ENCODE measurements at regions not wholly inside any gene's neighbourhood (a gene's known extent, or its start where the extent isn't known, plus 50 kb on each side); places are given as distances from the start of the nearest gene placed in this dataset.

DNA sequence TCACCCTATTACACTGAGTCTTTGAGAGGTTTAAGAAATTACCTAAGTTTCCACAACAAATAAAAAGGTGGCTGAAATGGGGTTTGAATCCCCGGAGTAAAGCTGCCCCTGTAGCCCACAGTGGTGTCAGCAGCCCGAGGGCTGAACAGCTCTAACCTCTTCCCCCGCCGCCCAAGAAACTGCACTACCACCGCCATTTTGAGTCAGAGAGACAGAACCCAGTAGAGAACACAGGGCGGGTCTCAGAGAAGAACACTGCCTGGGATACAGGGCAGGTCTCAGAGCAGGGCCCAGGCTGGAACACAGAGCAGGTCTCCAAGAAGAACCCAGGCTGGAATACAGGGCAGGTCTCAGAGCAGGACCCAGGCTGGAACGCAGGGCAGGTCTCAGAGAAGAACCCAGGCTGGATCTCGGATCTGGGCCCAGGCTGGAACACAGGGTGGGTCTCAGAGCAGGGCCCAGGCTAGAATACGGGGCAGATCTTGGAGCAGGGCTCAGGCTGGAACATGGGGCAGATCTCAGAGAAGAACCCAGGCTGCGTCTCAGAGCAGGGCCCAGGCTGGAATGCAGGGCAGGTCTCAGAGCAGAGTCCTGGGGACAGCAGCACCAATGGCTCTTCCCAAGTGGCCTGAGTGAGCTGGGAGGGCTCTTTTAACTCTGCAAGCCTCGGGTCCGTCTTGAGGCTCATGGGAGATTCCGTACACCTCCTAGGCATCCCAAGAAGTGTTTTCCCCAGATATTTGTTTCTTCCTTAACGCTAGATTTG is 85.9 kb upstream of the LANCL2 start:
- no peak for ATAC-seq (replicated peaks)
- peaks cover 7% of the 10 kb centered on the region for H3K36me3 Mint-ChIP-seq (ENCODE audit: insufficient read depth)
- no peaks in the 10 kb centered on the region for H3K9me3 Mint-ChIP-seq
- no peak overlapping the region for H3K27ac Mint-ChIP-seq
- peaks cover 4 to 23% of the 10 kb centered on the region in 2 donors for H3K27me3 Mint-ChIP-seq
- H3K4me3 Mint-ChIP-seq, result no peak overlapping the region
- no peak for DNase-seq
- peaks cover 5% of the 10 kb centered on the region in 2 donors for H3K4me1 Mint-ChIP-seq (ENCODE audit: low read depth in 2 of 2)

DNA sequence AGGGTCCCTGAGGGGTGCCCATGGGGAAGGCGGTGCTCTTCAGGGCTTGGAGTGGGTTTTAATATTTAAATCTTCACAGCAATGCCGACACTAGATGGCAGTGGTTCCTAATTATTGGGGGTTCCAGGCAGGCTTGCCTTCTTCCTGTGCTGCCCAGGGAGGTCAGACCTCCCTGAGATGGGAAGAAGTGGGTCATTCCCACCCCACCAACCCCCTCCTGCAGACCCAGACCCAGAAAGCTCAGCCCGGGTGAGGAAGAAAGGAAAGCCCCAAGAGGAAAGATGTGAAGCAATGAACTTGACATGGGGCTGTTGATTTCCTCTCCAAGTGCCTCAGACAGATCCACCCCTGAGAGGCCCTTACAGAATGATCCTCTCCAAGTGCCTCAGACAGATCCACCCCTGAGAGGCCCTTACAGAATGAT is 85.1 kb upstream of the LANCL2 start:
- ATAC-seq (replicated peaks), result peak; percentile 90
- no peak overlapping the region for H3K4me3 Mint-ChIP-seq
- peaks cover 7% of the 10 kb centered on the region for H3K36me3 Mint-ChIP-seq (ENCODE audit: insufficient read depth)
- peaks cover 0 to 16% of the 10 kb centered on the region in 2 donors for H3K27me3 Mint-ChIP-seq
- H3K9me3 Mint-ChIP-seq, result no peaks in the 10 kb centered on the region
- peak overlapping the region; percentile 63 to 66 for H3K27ac Mint-ChIP-seq
- peaks cover 5% of the 10 kb centered on the region in 2 donors for H3K4me1 Mint-ChIP-seq (ENCODE audit: low read depth in 2 of 2)
- DNase-seq, result peak; percentile 68 to 72 (median 68)

DNA sequence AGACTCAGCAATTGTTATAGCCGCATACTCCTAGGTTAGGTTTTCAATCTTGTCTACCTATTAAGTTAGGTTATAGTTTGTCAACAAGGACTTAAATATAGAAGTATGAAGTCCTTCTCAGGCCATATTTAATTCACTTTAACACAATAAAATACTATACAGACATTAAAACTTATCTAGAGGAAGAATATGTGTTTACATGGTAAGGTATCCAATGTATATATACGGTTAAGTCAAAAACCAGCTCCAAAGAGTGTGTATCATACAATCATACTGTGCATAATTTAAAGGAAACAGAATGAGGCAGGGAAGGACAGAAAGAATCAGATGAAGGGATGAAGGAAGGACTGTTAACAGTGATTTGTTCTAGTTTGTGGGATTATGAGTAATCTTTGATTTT is 79.5 kb upstream of the LANCL2 start:
- no peaks in the 10 kb centered on the region for H3K4me1 Mint-ChIP-seq (ENCODE audit: low read depth in 2 of 2)
- ATAC-seq (replicated peaks) (no peak), DNase-seq (no peak)
- no peak overlapping the region for H3K27ac Mint-ChIP-seq
- peaks cover 4% of the 10 kb centered on the region for H3K36me3 Mint-ChIP-seq (ENCODE audit: insufficient read depth)
- H3K4me3 Mint-ChIP-seq, result no peak overlapping the region
- no peaks in the 10 kb centered on the region for H3K27me3 Mint-ChIP-seq
- no peaks in the 10 kb centered on the region for H3K9me3 Mint-ChIP-seq

DNA sequence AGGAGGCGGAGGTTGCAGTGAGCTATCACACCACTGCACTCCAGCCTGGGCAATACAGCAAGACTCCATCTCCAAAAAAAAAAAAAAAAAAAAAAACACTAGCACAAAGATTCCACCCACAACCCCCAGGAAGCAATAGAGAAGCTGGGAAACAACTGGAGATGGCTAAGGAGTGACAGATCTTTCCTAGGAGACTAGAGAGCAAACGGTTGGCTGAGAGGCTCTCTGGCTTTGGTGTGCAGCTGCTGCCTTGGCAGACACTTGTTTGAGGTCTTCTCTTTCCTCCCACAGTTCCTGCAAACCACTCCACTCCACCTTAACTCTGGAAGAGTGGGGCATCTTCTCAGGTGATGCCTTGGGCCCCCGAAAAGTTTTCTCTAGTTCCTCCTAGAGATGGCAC is 78.5 kb upstream of the LANCL2 start:
- no peaks in the 10 kb centered on the region for H3K27me3 Mint-ChIP-seq
- no peak overlapping the region for H3K27ac Mint-ChIP-seq
- H3K4me3 Mint-ChIP-seq, result no peak overlapping the region
- H3K4me1 Mint-ChIP-seq (ENCODE audit: low read depth in 2 of 2), result no peaks in the 10 kb centered on the region
- peaks cover 4% of the 10 kb centered on the region for H3K36me3 Mint-ChIP-seq (ENCODE audit: insufficient read depth)
- H3K9me3 Mint-ChIP-seq, result no peaks in the 10 kb centered on the region
- ATAC-seq (replicated peaks) (no peak), DNase-seq (no peak)

DNA sequence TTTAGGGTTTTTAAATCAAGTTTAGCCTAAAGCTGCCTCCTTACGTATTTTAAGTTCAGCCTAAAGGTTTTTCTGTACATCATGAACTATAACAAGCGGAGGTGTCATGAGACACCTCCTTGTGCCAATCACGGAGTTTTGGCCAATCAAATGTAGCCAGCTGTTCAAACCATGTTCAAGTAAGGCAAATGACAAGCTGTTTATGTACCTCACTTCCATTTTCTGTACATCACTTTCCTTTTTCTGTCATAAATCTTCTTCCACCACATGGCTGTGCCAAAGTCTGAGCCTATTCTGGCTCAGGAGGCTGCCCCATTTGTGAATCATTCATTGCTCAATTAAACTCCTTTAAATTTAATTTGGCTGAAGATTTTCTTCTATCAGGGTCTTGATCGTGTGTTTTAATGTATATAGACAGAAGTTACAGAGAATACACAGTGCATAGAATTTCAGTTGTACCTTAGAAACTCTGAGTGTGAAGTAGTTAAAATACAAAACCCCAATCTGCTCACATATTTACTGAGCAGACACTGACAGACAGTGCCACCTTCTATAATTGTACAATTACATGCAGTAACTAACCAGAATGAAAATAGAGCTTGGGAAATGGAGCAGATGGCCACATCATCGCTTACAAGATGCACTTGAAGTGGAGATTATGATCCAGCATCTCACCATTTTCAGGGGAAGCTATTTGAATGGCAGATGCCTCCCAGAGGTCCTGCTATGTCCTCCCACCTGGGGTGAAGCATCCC is 76.9 kb upstream of the LANCL2 start:
- Mint-ChIP-seq H3K27ac (no peak overlapping the region), H3K4me3 (no peak overlapping the region), H3K36me3 (ENCODE audit: insufficient read depth) (peaks cover 4% of the 10 kb centered on the region), H3K9me3 (no peaks in the 10 kb centered on the region), H3K4me1 (ENCODE audit: low read depth in 2 of 2) (no peaks in the 10 kb centered on the region), H3K27me3 (no peaks in the 10 kb centered on the region)
- DNase-seq, result no peak
- no peak for ATAC-seq (replicated peaks)

DNA sequence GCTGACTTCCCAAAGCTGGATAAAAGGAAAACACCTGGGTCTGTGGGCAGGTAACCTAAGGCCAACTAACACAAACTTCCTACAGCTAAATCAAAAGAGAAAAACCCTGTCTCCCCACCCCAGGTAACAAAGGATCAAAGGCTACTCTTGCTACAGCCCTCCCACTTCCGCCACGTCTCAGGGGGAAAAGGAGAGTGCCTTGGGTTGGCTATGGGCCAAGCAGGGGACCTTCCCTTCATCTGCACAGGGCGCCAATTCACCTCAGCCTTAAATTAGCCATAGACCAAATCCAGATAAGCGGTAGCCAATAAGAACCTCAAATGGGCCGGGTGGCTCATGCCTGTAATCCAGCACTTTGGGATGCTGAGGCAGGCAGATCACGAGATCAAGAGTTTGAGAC is 69.1 kb upstream of the LANCL2 start:
- Mint-ChIP-seq H3K4me3 (no peak overlapping the region), H3K9me3 (no peaks in the 10 kb centered on the region), H3K27ac (no peak overlapping the region), H3K4me1 (ENCODE audit: low read depth in 2 of 2) (peaks cover 0 to 2% of the 10 kb centered on the region in 2 donors), H3K36me3 (ENCODE audit: insufficient read depth) (peaks cover 2% of the 10 kb centered on the region), H3K27me3 (peaks cover 0 to 30% of the 10 kb centered on the region in 2 donors)
- DNase-seq (no peak), ATAC-seq (replicated peaks) (no peak)

DNA sequence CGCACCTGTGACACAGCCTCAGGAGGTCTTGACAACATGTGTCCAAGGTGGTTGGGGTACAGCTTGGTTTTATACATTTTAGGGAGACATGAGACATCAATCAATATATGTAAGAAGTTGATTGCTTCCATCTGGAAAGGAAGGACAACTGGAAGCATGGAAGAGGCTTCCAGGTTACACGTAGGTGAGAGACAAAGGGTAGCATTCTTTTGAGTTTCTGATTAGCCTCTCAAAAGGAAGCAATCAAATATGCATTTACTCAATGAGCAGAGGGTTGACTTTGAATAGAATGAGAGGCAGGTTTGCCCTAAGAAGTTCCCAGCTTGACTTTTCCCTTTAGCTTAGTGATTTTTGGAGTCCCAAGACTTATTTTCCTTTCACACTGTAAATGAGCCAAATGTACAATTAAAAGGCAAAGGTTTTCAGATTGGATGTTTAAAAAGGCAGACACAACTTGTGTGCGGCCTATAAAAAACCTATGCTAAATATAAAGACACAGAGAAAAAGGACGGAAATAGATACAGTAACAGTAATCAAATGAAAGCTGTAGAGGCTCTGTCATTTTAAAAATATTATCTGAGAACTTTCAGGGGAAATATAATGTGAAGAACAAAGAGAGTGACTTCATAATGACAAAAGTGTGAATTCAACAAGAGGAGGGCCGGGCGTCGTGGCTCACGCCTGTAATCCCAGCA is 65.7 kb upstream of the LANCL2 start:
- ATAC-seq (replicated peaks), result no peak
- H3K4me3 Mint-ChIP-seq, result no peak overlapping the region

DNA sequence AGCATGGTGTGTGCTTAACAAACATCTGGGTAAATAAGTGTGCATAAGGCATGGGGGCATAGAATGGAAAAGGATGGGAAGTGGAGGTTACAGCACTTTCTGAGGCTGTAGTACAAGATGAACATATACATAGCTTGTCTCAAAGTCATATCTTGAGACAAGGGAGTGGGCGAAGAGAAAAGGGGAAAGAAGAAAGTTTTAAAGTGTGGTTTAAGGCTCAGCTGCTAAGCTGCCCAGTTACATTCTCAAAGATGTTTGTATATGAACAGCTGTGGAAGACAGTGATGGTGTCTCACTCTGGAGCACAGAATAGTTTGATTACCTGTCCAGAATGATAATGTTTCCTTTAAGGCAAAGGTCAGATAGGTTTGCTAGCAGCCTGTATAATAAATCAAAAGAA is 61.9 kb upstream of the LANCL2 start:
- DNase-seq, result no peak
- Mint-ChIP-seq H3K36me3 (ENCODE audit: insufficient read depth) (no peaks in the 10 kb centered on the region), H3K9me3 (no peaks in the 10 kb centered on the region), H3K4me1 (ENCODE audit: low read depth in 2 of 2) (peaks cover 28 to 38% of the 10 kb centered on the region in 2 donors), H3K27ac (peak overlapping the region in 1 of 2 donors; percentile 30), H3K27me3 (peaks cover 0 to 32% of the 10 kb centered on the region in 2 donors), H3K4me3 (no peak overlapping the region)
- ATAC-seq (replicated peaks), result no peak

More for the DNA sequence above, 65.7 kb upstream of the LANCL2 start:
- Mint-ChIP-seq H3K27me3 (peaks cover 0 to 33% of the 10 kb centered on the region in 2 donors), H3K9me3 (no peaks in the 10 kb centered on the region), H3K27ac (no peak overlapping the region), H3K4me1 (ENCODE audit: low read depth in 2 of 2) (peaks cover 5 to 15% of the 10 kb centered on the region in 2 donors), H3K36me3 (ENCODE audit: insufficient read depth) (peaks cover 2% of the 10 kb centered on the region)
- DNase-seq, result no peak

DNA sequence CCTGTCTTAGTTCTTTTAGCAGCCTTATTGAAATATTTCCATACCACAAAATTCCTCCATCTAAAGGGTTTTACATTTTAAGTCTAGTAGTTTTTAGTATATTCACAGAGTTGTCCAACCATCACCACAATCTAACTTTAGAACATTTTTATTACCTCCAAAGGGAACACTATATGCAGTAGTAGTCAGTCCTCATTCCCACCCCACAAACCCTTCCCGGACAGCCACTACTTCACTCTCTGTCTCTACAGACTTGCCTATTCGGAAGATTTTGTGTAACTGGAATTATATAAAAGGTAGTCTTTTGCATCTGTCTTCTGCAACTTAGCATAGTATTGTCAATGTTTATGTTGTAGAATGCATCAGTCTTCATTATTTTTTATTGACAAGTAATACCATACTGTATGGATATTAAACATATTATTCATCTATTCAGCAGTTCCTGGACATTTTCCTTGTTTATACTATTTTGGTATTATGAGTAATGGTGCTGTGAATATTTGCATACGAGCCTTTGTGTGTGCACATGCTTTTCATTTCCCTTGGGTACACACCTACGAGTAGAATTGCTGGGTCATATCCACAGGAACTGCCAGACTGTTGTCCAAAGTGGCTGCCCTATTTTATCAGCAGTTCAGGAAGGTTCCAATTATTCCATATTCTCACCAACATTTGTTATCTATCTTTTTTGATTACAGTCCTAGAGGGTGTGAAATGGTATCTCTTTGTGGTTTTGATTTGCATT is 60.9 kb upstream of the LANCL2 start:
- H3K9me3 Mint-ChIP-seq, result no peaks in the 10 kb centered on the region
- peaks cover 0 to 22% of the 10 kb centered on the region in 2 donors for H3K27me3 Mint-ChIP-seq
- H3K27ac Mint-ChIP-seq, result no peak overlapping the region
- H3K4me1 Mint-ChIP-seq (ENCODE audit: low read depth in 2 of 2), result peaks cover 38 to 48% of the 10 kb centered on the region in 2 donors
- no peak for DNase-seq
- no peak for ATAC-seq (replicated peaks)
- peaks cover 6% of the 10 kb centered on the region for H3K36me3 Mint-ChIP-seq (ENCODE audit: insufficient read depth)
- no peak overlapping the region for H3K4me3 Mint-ChIP-seq

DNA sequence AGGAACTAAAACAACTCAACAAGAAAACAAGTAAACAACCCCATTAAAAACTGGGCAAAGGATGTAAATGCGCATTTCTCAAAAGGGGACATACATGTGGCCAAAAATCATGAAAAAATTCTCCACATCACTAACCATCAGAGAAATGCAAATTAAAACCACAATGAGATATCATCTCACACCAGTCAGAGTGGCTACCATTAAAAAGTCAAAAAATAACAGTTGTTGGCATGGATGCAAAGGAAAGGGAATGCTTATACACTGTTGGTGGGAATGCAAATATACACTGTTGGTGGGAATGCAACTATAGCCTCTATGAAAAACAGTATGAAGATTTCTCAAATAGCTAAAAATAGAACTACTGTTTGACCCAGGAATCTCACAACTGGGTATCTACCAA is 60.0 kb upstream of the LANCL2 start:
- H3K9me3 Mint-ChIP-seq, result no peaks in the 10 kb centered on the region
- no peak overlapping the region for H3K27ac Mint-ChIP-seq
- no peak overlapping the region for H3K4me3 Mint-ChIP-seq
- DNase-seq, result no peak
- ATAC-seq (replicated peaks), result no peak
- H3K4me1 Mint-ChIP-seq (ENCODE audit: low read depth in 2 of 2), result peaks cover 47 to 55% of the 10 kb centered on the region in 2 donors
- peaks cover 0 to 16% of the 10 kb centered on the region in 2 donors for H3K27me3 Mint-ChIP-seq
- peaks cover 13% of the 10 kb centered on the region for H3K36me3 Mint-ChIP-seq (ENCODE audit: insufficient read depth)

DNA sequence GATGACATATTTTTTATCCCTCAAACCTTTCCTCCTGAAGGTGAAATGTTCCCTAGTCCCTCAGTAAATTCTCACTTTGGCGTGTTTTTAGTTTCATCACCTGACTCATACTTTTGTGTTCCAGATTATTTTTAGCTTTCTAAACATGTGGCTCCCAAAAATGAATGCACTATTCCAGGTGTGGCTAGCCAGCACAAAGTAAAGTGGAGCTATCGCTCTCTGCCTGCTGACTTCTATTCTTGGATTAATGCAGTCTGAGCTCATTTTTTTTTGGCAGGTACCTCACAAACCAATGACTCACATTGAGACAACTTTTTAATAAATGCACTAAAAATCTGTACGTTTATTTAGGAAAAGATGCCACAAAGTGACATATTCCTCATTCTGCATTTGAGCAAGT is 58.8 kb upstream of the LANCL2 start:
- no peak for DNase-seq
- H3K27me3 Mint-ChIP-seq, result peaks cover 0 to 16% of the 10 kb centered on the region in 2 donors
- H3K4me1 Mint-ChIP-seq (ENCODE audit: low read depth in 2 of 2), result peaks cover 56 to 64% of the 10 kb centered on the region in 2 donors

DNA sequence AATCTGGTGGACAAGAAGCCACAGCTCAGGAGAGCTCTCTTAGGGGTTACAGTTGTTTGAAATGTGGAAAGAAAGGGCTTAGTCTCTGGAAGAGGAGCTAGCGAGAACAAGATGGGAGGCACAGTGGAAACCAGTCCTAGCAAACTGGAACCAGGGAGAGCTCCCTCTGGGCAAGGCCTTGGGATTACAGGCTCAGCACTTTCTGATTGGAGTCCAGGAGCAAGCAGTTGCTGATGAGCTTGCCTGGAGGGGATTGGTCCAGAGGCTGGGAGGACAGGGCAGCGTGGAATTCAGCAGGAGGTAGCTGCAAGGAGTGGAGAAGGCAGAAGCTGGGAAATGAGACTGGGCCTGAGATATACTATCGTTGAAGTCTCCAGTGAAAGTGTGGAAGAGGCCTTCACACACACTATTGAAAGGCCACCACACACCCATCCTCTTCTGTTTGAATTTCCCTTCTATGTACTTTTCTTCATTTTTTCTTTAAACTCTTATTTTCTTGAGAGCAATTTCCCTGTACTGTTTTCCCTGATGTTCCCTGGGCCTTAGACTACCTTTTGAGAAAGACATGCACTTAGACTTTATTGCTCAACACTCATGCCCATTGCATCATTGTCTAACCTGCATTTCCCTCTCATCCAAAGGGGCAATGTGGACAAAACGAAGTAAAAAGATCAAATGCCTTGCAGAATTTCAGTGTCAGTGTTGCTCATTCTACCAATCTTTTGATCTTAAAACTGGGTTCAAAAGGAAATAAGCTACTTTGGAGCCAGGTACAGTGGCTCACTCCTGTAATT is 57.8 kb upstream of the LANCL2 start:
- Mint-ChIP-seq H3K4me1 (ENCODE audit: low read depth in 2 of 2) (peaks cover 56 to 66% of the 10 kb centered on the region in 2 donors), H3K27ac (peak overlapping the region; percentile 21 to 89), H3K36me3 (ENCODE audit: insufficient read depth) (peaks cover 13% of the 10 kb centered on the region), H3K4me3 (peak overlapping the region; percentile 20 to 48), H3K9me3 (no peaks in the 10 kb centered on the region), H3K27me3 (peaks cover 0 to 9% of the 10 kb centered on the region in 2 donors)
- no peak for DNase-seq
- ATAC-seq (replicated peaks), result no peak

More for the DNA sequence above, 58.8 kb upstream of the LANCL2 start:
- Mint-ChIP-seq H3K36me3 (ENCODE audit: insufficient read depth) (peaks cover 13% of the 10 kb centered on the region), H3K9me3 (no peaks in the 10 kb centered on the region), H3K4me3 (no peak overlapping the region), H3K27ac (no peak overlapping the region)
- no peak for ATAC-seq (replicated peaks)
